ENCODE measurements at regions not wholly inside any gene's neighbourhood (a gene's known extent, or its start where the extent isn't known, plus 50 kb on each side); places are given as distances from the start of the nearest gene placed in this dataset.

DNA sequence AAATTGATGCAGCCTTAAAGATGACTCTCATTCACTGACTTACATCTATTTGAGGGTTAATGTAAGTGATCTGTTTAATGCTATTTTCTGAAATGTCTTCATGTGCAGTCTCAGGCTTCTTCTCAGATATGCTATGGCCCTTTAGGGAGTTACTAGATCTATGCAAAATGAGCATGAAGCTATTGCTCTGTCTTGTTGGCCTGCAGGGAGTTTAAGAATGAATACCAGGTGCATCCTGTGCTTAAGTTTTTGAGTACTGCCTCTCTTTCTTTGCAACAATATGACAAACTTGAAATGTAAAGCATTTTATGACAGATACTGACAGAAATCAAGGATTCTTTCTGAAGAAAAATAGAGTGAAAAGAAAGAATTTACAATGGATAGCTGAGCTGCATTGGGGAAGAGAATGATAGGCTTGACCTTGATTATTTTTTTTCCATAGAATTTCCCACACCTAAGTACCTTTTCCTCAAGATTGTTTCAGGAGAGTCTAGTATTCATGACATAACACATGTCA lies 1058.3 kb upstream of the TMEFF2 start:
- Histone ChIP-seq H3K27ac (no peak overlapping the region), H3K36me3 (no peaks in the 10 kb centered on the region), H3K4me1 (ENCODE audit: control insufficient read depth in 1 of 2, insufficient read depth in 1 of 2, low read depth in 1 of 2, low read length in 1 of 2) (no peaks in the 10 kb centered on the region), H3K27me3 (no peaks in the 10 kb centered on the region), H3K4me3 (ENCODE audit: low read depth in 1 of 2, low read length in 1 of 2) (no peak overlapping the region), H3K9me3 (no peaks in the 10 kb centered on the region)
- no peak for TF ChIP-seq CTCF (IDR thresholded peaks at IDR 0.05)

GRCh38 chr2:193251909-193252308 lies 1057.2 kb upstream of the TMEFF2 start:
- H3K27me3 ChIP-seq = no peaks in the 10 kb centered on the region
- no peaks in the 10 kb centered on the region for H3K9me3 ChIP-seq
- H3K36me3 ChIP-seq = no peaks in the 10 kb centered on the region
- no peak for TF ChIP-seq CTCF (IDR thresholded peaks at IDR 0.05)
- no peaks in the 10 kb centered on the region for H3K4me1 ChIP-seq (ENCODE audit: control insufficient read depth in 1 of 2, insufficient read depth in 1 of 2, low read depth in 1 of 2, low read length in 1 of 2)
- H3K27ac ChIP-seq = no peak overlapping the region
- H3K4me3 ChIP-seq (ENCODE audit: low read depth in 1 of 2, low read length in 1 of 2) = no peak overlapping the region

DNA sequence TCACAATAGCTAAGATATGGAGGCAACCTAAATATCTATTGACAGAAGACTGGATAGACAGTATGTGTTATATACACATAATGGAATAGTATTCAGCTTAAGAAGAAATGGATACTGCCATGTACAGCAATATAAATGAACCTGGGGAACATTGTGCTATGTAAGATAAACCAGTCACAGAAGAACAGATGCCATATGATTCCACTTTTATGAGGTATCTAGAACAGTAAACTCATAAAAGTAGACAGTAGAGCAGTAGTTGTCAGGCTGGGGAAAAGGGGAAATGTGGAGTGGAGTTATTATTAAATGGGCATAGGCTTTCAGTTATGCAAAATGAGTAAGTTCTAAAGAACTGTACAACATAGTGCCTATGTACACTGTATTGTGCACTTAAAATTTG lies 1055.7 kb upstream of the TMEFF2 start:
- H3K9me3 ChIP-seq = no peaks in the 10 kb centered on the region
- H3K36me3 ChIP-seq = no peaks in the 10 kb centered on the region
- H3K4me1 ChIP-seq (ENCODE audit: control insufficient read depth in 1 of 2, insufficient read depth in 1 of 2, low read depth in 1 of 2, low read length in 1 of 2) = no peaks in the 10 kb centered on the region
- TF ChIP-seq CTCF (IDR thresholded peaks at IDR 0.05) = no peak
- H3K27ac ChIP-seq = no peak overlapping the region
- no peak overlapping the region for H3K4me3 ChIP-seq (ENCODE audit: low read depth in 1 of 2, low read length in 1 of 2)
- no peaks in the 10 kb centered on the region for H3K27me3 ChIP-seq

DNA sequence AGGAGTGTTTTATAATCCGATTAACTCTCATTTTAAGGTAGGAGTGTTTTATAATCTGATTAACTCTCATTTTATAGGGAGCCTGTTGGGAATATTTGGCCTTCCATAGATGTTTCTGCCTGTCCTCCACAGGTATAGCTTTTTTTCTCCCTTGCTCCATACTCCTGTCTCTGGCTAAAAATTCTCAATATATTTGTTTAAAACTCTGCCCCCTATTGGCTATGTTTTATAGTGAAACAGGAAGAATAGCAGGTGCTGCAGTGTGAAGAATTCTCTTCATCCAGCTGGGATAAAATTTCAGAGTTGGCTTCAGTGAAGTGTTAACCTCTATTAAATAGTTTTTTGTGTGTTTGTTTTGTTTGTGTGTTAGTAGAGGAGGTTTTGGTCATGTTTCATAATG lies 1046.0 kb upstream of the TMEFF2 start:
- Histone ChIP-seq H3K36me3 (no peaks in the 10 kb centered on the region), H3K27me3 (no peaks in the 10 kb centered on the region), H3K4me3 (ENCODE audit: low read depth in 1 of 2, low read length in 1 of 2) (no peak overlapping the region), H3K4me1 (ENCODE audit: control insufficient read depth in 1 of 2, insufficient read depth in 1 of 2, low read depth in 1 of 2, low read length in 1 of 2) (no peaks in the 10 kb centered on the region), H3K27ac (no peak overlapping the region), H3K9me3 (no peaks in the 10 kb centered on the region)
- no peak for TF ChIP-seq CTCF (IDR thresholded peaks at IDR 0.05)

DNA sequence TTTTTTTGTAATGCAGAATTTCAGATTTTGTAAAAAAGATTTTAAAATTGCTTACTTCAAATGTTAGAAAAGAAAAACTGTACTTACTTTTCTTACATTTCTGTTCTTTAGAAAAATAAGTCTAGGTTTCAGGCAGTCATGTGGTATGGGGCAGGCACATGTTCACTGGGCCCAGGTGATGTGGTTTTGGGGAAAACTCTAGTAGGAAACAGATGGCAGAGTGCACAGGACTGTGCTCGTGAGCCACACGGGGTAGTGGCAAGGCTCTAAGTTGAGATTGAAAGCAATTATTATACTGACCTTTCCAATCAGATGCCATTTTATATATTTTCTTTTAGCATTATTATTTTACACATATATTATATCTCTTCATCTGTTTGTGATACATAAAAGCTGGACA lies 1036.9 kb upstream of the TMEFF2 start:
- Histone ChIP-seq H3K27me3 (no peaks in the 10 kb centered on the region), H3K36me3 (no peaks in the 10 kb centered on the region), H3K27ac (no peak overlapping the region), H3K9me3 (no peaks in the 10 kb centered on the region), H3K4me3 (ENCODE audit: low read depth in 1 of 2, low read length in 1 of 2) (no peak overlapping the region), H3K4me1 (ENCODE audit: control insufficient read depth in 1 of 2, insufficient read depth in 1 of 2, low read depth in 1 of 2, low read length in 1 of 2) (no peaks in the 10 kb centered on the region)
- TF ChIP-seq CTCF (IDR thresholded peaks at IDR 0.05) = no peak

DNA sequence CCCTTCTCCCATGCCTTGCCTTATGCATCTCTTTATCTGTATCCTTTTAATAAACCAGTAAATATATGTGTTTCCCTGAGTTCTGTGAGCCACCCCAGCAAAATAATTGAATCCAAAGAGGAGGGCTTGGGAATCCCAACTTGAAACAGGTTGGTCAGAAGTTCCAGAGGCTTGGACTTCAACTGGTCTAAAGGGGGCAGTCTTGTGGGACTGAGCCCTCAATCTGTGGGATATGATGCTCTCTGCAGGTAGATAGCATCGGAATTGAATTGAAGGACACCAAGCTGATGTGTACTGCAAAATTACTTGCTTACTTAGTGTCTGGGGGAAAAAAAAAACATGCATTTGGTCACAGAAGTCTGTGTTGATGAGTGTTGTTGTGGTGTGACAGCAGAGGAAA lies 1033.5 kb upstream of the TMEFF2 start:
- no peak overlapping the region for H3K27ac ChIP-seq
- H3K36me3 ChIP-seq = no peaks in the 10 kb centered on the region
- H3K4me3 ChIP-seq (ENCODE audit: low read depth in 1 of 2, low read length in 1 of 2) = no peak overlapping the region
- no peaks in the 10 kb centered on the region for H3K4me1 ChIP-seq (ENCODE audit: control insufficient read depth in 1 of 2, insufficient read depth in 1 of 2, low read depth in 1 of 2, low read length in 1 of 2)
- H3K27me3 ChIP-seq = no peaks in the 10 kb centered on the region
- H3K9me3 ChIP-seq = no peaks in the 10 kb centered on the region
- TF ChIP-seq CTCF (IDR thresholded peaks at IDR 0.05) = no peak
